HG03439 (cell line): ENCODE measurements at regions not wholly inside any gene's neighbourhood (a gene's known extent, or its start where the extent isn't known, plus 50 kb on each side); places are given as distances from the start of the nearest gene placed in this dataset.

Experiments
- ATAC-seq: cut with Tn5 transposase; IDR thresholded peaks from one replicate; pipeline ENCODE4 v1.9.1; 2021; ENCODE audit warnings: mild to moderate bottlenecking, moderate library complexity; ENCODE audit not compliant: unreplicated experiment

- ATAC-seq: no peak
Observed at GRCh38 chr1:201741763-201742342, 87.1 kb upstream of the IPO9 start.

GRCh38 chr1:201742476-201742875 lies 86.5 kb upstream of the IPO9 start:
- no peak for ATAC-seq

DNA sequence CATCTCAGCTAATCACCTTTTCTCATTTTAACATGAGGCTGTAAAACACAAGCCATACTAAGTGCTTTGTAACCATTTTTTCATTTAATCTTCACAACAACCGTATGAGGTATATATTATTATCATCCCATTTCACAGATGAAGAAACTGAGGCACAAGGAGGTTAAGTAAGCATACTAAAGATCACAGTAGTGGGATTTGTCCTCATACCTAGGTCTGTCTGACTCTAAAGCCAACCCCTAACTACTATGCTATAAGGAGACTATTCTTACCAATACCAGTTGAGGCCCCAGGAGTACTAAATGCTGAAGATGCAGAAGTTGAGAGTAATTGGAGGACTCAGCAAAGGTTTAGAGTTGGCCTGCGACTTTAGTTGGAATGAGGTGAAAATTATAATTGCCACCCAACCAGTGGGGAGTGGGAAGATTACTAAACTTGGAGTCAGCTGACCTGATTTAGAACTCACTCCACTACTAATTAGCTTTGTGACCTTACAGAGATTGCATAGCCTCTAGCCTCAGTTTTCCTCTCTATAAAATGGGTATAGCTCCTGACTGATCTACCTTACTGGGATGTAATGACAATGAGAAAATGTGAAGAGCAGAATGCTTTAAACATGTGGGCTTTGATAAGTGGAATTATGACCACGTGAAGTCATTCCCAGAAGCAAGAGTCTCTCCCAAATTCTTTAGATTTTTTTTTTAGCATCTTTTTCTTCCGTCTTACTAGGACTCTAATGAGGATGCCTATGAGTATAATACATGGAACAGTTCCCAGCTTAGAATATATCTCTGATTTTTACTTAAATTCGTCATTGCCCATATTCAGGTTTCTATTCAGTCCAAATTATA lies 85.8 kb upstream of the IPO9 start:
- ATAC-seq: no peak

- ATAC-seq: no peak
Observed at GRCh38 chr1:201745023-201745422, 83.9 kb upstream of the IPO9 start.

DNA sequence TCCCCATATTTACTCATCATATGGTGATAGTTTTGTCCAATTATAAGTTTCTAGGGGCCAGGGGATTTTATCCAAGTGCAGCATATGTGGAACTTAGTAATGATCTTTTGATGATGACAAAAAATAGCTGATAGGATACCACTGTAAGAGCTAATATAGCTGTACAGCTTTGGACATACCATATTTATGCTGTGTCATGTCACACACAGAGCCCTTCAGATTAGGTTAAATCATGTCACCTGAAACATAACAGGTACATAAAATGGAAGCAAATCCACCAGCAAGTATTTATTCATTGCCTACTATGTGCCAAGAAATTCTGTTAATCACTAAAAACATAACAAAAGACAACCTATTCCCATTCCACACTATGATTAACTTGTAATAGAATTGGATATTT lies 82.8 kb upstream of the IPO9 start:
- no peak for ATAC-seq

GRCh38 chr1:201747261-201747660 lies 81.7 kb upstream of the IPO9 start:
- ATAC-seq: no peak

- no peak for ATAC-seq
Observed at GRCh38 chr1:201748335-201748734, 80.6 kb upstream of the IPO9 start.

- ATAC-seq: no peak
Observed at GRCh38 chr1:201749059-201749690, 79.8 kb upstream of the IPO9 start.

- no peak for ATAC-seq
Observed at GRCh38 chr1:201750120-201750519, 78.8 kb upstream of the IPO9 start.

- no peak for ATAC-seq
Observed at GRCh38 chr1:201750934-201751333, 78.0 kb upstream of the IPO9 start.

DNA sequence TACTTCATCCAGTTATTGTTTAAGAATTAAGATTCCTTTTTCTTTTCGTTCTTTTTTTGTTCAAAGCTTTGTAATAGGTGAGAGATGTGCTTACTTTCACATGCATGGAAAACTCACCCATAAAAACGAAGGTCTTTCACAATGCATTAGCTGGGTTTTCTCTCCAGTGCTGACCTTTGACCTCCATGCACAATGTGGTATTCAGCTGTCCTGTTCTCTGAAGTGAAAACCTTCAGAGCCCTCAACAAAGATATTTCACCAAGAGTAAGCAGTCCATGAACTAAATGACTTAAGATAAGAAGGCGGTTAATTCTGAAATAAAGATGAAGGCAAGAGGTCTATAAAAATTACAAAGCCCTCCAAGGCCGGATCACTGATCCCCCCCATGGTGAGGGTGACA lies 77.1 kb upstream of the IPO9 start:
- ATAC-seq: no peak

DNA sequence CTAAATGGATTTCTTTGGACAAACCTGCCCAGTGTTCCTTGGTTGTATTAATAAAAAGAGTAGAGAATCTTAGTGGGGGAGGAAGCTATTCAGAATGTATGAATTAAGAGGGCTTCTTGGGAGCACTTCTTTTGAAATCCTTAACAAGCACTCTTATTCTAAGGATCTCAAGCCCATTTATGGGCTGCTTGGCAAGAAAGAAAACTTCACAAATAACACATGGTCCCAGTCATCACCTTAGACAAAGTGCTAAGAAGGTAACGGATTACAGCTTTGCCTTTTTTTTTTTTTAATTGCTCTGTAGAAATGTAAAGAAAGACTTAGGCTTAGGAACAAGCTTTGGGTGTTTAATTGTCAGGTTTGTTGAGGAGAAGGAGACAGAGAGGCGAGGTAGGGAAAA lies 76.6 kb upstream of the IPO9 start:
- ATAC-seq: no peak

- no peak for ATAC-seq
Observed at GRCh38 chr1:201753492-201753891, 75.5 kb upstream of the IPO9 start.

GRCh38 chr1:201754353-201754752 lies 74.6 kb upstream of the IPO9 start:
- ATAC-seq: no peak

- no peak for ATAC-seq
Observed at GRCh38 chr1:201755200-201755599, 73.8 kb upstream of the IPO9 start.

GRCh38 chr1:201756406-201756805 lies 72.6 kb upstream of the IPO9 start:
- no peak for ATAC-seq

DNA sequence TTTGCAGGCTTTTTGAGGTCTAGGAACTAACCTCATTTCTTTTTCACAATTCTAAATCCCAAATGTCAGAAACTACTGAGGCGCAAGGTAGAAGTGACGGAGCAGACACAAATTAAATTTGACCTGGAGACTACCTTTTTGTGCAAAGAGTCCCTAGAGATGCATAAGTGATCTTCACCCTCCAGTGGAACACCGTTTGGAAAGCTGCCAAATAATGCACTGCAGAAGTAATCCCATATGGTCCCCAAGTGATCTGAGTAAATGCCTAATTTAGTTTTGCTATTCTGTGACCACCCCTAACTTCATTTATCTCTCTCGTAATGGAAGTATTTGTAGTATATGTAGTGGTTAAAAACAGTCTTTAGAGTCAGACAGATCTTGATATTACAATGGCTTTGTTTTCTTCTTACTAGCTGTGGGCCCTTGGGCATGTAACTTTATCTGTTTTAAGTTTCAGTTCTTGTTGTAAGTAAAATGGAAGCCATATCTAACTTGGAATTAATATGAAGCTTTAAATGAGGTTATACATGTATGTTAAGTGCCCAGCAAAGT lies 70.4 kb upstream of the IPO9 start:
- no peak for ATAC-seq

- ATAC-seq: no peak
Observed at GRCh38 chr1:201759194-201759815, 69.7 kb upstream of the IPO9 start.

- ATAC-seq: no peak
Observed at GRCh38 chr1:201760516-201760915, 68.4 kb upstream of the IPO9 start.

GRCh38 chr1:201761178-201761577 lies 67.8 kb upstream of the IPO9 start:
- ATAC-seq: no peak

GRCh38 chr1:201761871-201762270 lies 67.1 kb upstream of the IPO9 start:
- no peak for ATAC-seq
